ENCODE measurements at regions not wholly inside any gene's neighbourhood (a gene's known extent, or its start where the extent isn't known, plus 50 kb on each side); places are given as distances from the start of the nearest gene placed in this dataset.

DNA sequence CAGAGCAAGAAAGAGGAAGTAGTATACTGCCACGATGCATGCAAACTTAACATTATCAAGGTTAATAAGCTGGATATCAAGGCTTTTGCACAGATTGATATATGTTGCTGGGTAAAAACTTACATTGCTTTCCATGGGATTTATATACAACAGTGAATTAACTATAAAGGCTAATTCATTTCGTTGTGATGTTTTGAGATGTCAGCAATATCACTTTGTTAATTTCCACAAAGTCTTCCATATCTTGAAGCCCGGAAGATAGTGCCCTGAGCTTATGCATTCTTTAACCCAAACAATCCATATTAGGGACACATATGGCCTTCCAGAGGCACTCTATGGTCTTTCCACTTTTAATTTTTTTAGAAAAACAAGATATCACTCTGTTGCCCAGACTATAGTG is 603.5 kb downstream of the MAFB start:
- Histone ChIP-seq H2AFZ (ENCODE audit: low read length) (no peak overlapping the region), H2BK5ac (ENCODE audit: low read length) (no peak overlapping the region), H3K79me1 (ENCODE audit: low read depth, low read length) (no peaks in the 10 kb centered on the region), H2BK15ac (ENCODE audit: low read length) (no peak overlapping the region), H2BK120ac (ENCODE audit: low read depth, low read length) (no peak overlapping the region), H3K9me3 (replicated peaks in 1 of 2; ENCODE audit: control insufficient read depth in 2 of 2, insufficient read depth in 1 of 2, low read depth in 1 of 2, low read length in 2 of 2) (no peaks in the 10 kb centered on the region), H3K4ac (ENCODE audit: low read length) (no peak overlapping the region), H3K4me1 (ENCODE audit: control insufficient read depth in 2 of 2, insufficient read depth in 1 of 2, low read depth in 1 of 2, low read length in 2 of 2) (no peaks in the 10 kb centered on the region), H4K91ac (ENCODE audit: low read depth, low read length, poor library complexity) (no peak overlapping the region), H3K18ac (ENCODE audit: low read length) (no peak overlapping the region), H3K36me3 (replicated peaks in 1 of 2; ENCODE audit: control insufficient read depth in 2 of 2, insufficient read depth in 2 of 2, low read length in 2 of 2) (no peaks in the 10 kb centered on the region), H3K27me3 (ENCODE audit: control insufficient read depth in 3 of 3, insufficient read depth in 3 of 3, low read depth in 1 of 3, low read length in 3 of 3) (no peaks in the 10 kb centered on the region), H4K8ac (ENCODE audit: low read depth, low read length) (no peak overlapping the region), H3K4me3 (ENCODE audit: low read length in 2 of 2) (no peak overlapping the region), H3K14ac (ENCODE audit: low read length) (no peak overlapping the region), H3K9ac (ENCODE audit: low read depth, low read length, poor library complexity) (no peak overlapping the region), H3K4me2 (ENCODE audit: insufficient read depth, low read length, poor library complexity, severe bottlenecking) (no peak overlapping the region), H2AK5ac (ENCODE audit: low read depth, low read length) (no peak overlapping the region), H3K27ac (replicated peaks; ENCODE audit: low read length) (no peak overlapping the region), H2BK12ac (ENCODE audit: low read length) (no peak overlapping the region), H3K23ac (ENCODE audit: low read depth, low read length, poor library complexity) (no peak overlapping the region)
- no peak for DNase-seq (ENCODE audit: low spot score)
- no CpG with 5 or more reads among the region's 3 CpGs for WGBS, 2 donors (ENCODE audit: extremely low coverage in 2 of 2, insufficient read length in 2 of 2, insufficient replicate concordance in 1 of 2)

DNA sequence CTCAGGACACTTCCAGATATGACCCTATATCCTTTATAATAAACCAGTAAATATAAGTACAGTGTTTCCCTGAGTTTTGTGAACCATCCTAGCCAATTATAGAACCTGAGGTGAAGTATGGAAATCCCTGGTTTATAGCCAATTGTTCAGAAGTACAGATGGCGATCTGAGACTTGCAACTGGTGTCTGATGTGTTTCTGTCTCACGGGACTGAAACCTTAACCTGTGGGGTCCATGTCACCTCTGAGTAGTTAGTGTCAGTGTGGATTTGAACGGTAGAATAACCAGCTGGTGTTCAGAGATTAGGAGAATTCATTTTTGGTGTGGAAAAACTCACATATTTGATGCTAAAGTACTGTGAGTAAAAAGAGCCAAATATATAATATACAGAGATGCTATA is 606.6 kb downstream of the MAFB start:
- no peaks in the 10 kb centered on the region for H3K79me1 ChIP-seq (ENCODE audit: low read depth, low read length)
- no peak overlapping the region for H3K14ac ChIP-seq (ENCODE audit: low read length)
- H3K4me3 ChIP-seq (ENCODE audit: low read length in 2 of 2), result no peak overlapping the region
- H2BK5ac ChIP-seq (ENCODE audit: low read length), result no peak overlapping the region
- H2BK12ac ChIP-seq (ENCODE audit: low read length), result no peak overlapping the region
- no peaks in the 10 kb centered on the region for H3K9me3 ChIP-seq (replicated peaks in 1 of 2; ENCODE audit: control insufficient read depth in 2 of 2, insufficient read depth in 1 of 2, low read depth in 1 of 2, low read length in 2 of 2)
- H2AFZ ChIP-seq (ENCODE audit: low read length), result no peak overlapping the region
- H3K4me1 ChIP-seq (ENCODE audit: control insufficient read depth in 2 of 2, insufficient read depth in 1 of 2, low read depth in 1 of 2, low read length in 2 of 2), result no peaks in the 10 kb centered on the region
- H3K23ac ChIP-seq (ENCODE audit: low read depth, low read length, poor library complexity), result no peak overlapping the region
- no peak overlapping the region for H2BK120ac ChIP-seq (ENCODE audit: low read depth, low read length)
- WGBS, 2 donors (ENCODE audit: extremely low coverage in 2 of 2, insufficient read length in 2 of 2, insufficient replicate concordance in 1 of 2), result no CpG with 5 or more reads among the region's 3 CpGs
- H3K4ac ChIP-seq (ENCODE audit: low read length), result no peak overlapping the region
- H3K9ac ChIP-seq (ENCODE audit: low read depth, low read length, poor library complexity), result no peak overlapping the region
- no peak overlapping the region for H3K18ac ChIP-seq (ENCODE audit: low read length)
- H4K8ac ChIP-seq (ENCODE audit: low read depth, low read length), result no peak overlapping the region
- H2BK15ac ChIP-seq (ENCODE audit: low read length), result no peak overlapping the region
- H3K4me2 ChIP-seq (ENCODE audit: insufficient read depth, low read length, poor library complexity, severe bottlenecking), result no peak overlapping the region
- H3K27ac ChIP-seq (replicated peaks; ENCODE audit: low read length), result no peak overlapping the region
- no peaks in the 10 kb centered on the region for H3K36me3 ChIP-seq (replicated peaks in 1 of 2; ENCODE audit: control insufficient read depth in 2 of 2, insufficient read depth in 2 of 2, low read length in 2 of 2)
- H2AK5ac ChIP-seq (ENCODE audit: low read depth, low read length), result no peak overlapping the region
- H3K27me3 ChIP-seq (ENCODE audit: control insufficient read depth in 3 of 3, insufficient read depth in 3 of 3, low read depth in 1 of 3, low read length in 3 of 3), result no peaks in the 10 kb centered on the region
- no peak overlapping the region for H4K91ac ChIP-seq (ENCODE audit: low read depth, low read length, poor library complexity)
- no peak for DNase-seq (ENCODE audit: low spot score)

- Histone ChIP-seq H3K18ac (ENCODE audit: low read length) (no peak overlapping the region), H3K4me3 (ENCODE audit: low read length in 2 of 2) (no peak overlapping the region), H3K4ac (ENCODE audit: low read length) (no peak overlapping the region), H2BK15ac (ENCODE audit: low read length) (no peak overlapping the region), H4K8ac (ENCODE audit: low read depth, low read length) (no peak overlapping the region), H3K14ac (ENCODE audit: low read length) (no peak overlapping the region), H3K27me3 (ENCODE audit: control insufficient read depth in 3 of 3, insufficient read depth in 3 of 3, low read depth in 1 of 3, low read length in 3 of 3) (no peaks in the 10 kb centered on the region), H3K36me3 (replicated peaks in 1 of 2; ENCODE audit: control insufficient read depth in 2 of 2, insufficient read depth in 2 of 2, low read length in 2 of 2) (no peaks in the 10 kb centered on the region), H4K91ac (ENCODE audit: low read depth, low read length, poor library complexity) (no peak overlapping the region), H3K4me1 (ENCODE audit: control insufficient read depth in 2 of 2, insufficient read depth in 1 of 2, low read depth in 1 of 2, low read length in 2 of 2) (no peaks in the 10 kb centered on the region), H2BK120ac (ENCODE audit: low read depth, low read length) (no peak overlapping the region), H2BK5ac (ENCODE audit: low read length) (no peak overlapping the region), H3K79me1 (ENCODE audit: low read depth, low read length) (no peaks in the 10 kb centered on the region), H2AK5ac (ENCODE audit: low read depth, low read length) (no peak overlapping the region), H3K4me2 (ENCODE audit: insufficient read depth, low read length, poor library complexity, severe bottlenecking) (no peak overlapping the region), H3K9me3 (replicated peaks in 1 of 2; ENCODE audit: control insufficient read depth in 2 of 2, insufficient read depth in 1 of 2, low read depth in 1 of 2, low read length in 2 of 2) (no peaks in the 10 kb centered on the region), H3K27ac (replicated peaks; ENCODE audit: low read length) (no peak overlapping the region), H3K23ac (ENCODE audit: low read depth, low read length, poor library complexity) (no peak overlapping the region), H3K9ac (ENCODE audit: low read depth, low read length, poor library complexity) (no peak overlapping the region), H2AFZ (ENCODE audit: low read length) (no peak overlapping the region), H2BK12ac (ENCODE audit: low read length) (no peak overlapping the region)
- no CpG with 5 or more reads among the region's 3 CpGs for WGBS, 2 donors (ENCODE audit: extremely low coverage in 2 of 2, insufficient read length in 2 of 2, insufficient replicate concordance in 1 of 2)
- DNase-seq (ENCODE audit: low spot score), result no peak
Observed at GRCh38 chr20:40081653-40082052, 607.4 kb downstream of the MAFB start.

- H2BK15ac ChIP-seq (ENCODE audit: low read length), result no peak overlapping the region
- no peak overlapping the region for H3K4ac ChIP-seq (ENCODE audit: low read length)
- no peak overlapping the region for H3K4me3 ChIP-seq (ENCODE audit: low read length in 2 of 2)
- no peak overlapping the region for H2AFZ ChIP-seq (ENCODE audit: low read length)
- no peak overlapping the region for H2BK12ac ChIP-seq (ENCODE audit: low read length)
- H3K27ac ChIP-seq (replicated peaks; ENCODE audit: low read length), result no peak overlapping the region
- H2BK5ac ChIP-seq (ENCODE audit: low read length), result no peak overlapping the region
- no peak overlapping the region for H4K8ac ChIP-seq (ENCODE audit: low read depth, low read length)
- no peaks in the 10 kb centered on the region for H3K9me3 ChIP-seq (replicated peaks in 1 of 2; ENCODE audit: control insufficient read depth in 2 of 2, insufficient read depth in 1 of 2, low read depth in 1 of 2, low read length in 2 of 2)
- H3K27me3 ChIP-seq (ENCODE audit: control insufficient read depth in 3 of 3, insufficient read depth in 3 of 3, low read depth in 1 of 3, low read length in 3 of 3), result no peaks in the 10 kb centered on the region
- no peaks in the 10 kb centered on the region for H3K79me1 ChIP-seq (ENCODE audit: low read depth, low read length)
- no peak overlapping the region for H3K4me2 ChIP-seq (ENCODE audit: insufficient read depth, low read length, poor library complexity, severe bottlenecking)
- no peaks in the 10 kb centered on the region for H3K4me1 ChIP-seq (ENCODE audit: control insufficient read depth in 2 of 2, insufficient read depth in 1 of 2, low read depth in 1 of 2, low read length in 2 of 2)
- H4K91ac ChIP-seq (ENCODE audit: low read depth, low read length, poor library complexity), result no peak overlapping the region
- no peak overlapping the region for H3K14ac ChIP-seq (ENCODE audit: low read length)
- H2BK120ac ChIP-seq (ENCODE audit: low read depth, low read length), result no peak overlapping the region
- H3K23ac ChIP-seq (ENCODE audit: low read depth, low read length, poor library complexity), result no peak overlapping the region
- no peak overlapping the region for H3K18ac ChIP-seq (ENCODE audit: low read length)
- H3K9ac ChIP-seq (ENCODE audit: low read depth, low read length, poor library complexity), result no peak overlapping the region
- no peak overlapping the region for H2AK5ac ChIP-seq (ENCODE audit: low read depth, low read length)
- DNase-seq (ENCODE audit: low spot score), result no peak
- no CpG with 5 or more reads among the region's 4 CpGs for WGBS, 2 donors (ENCODE audit: extremely low coverage in 2 of 2, insufficient read length in 2 of 2, insufficient replicate concordance in 1 of 2)
- no peaks in the 10 kb centered on the region for H3K36me3 ChIP-seq (replicated peaks in 1 of 2; ENCODE audit: control insufficient read depth in 2 of 2, insufficient read depth in 2 of 2, low read length in 2 of 2)
Observed at GRCh38 chr20:40080041-40080652, 608.9 kb downstream of the MAFB start.

Measured in neuronal stem cell (in vitro differentiated cells).